Activated naive CD4-positive, alpha-beta T cell treated with Interleukin-2 at 50 U/mL for 16 hours (primary cell): ENCODE measurements at regions not wholly inside any gene's neighbourhood (a gene's known extent, or its start where the extent isn't known, plus 50 kb on each side); places are given as distances from the start of the nearest gene placed in this dataset.
"Not testable (repeated sequence)": the region's sequence is repeated elsewhere in the genome, so short reads cannot be mapped to it uniquely, and the experiment has no call there.

Experiments
- DNase-seq: peaks from one replicate; pipeline ENCODE4 v3.0.0-alpha.2; 2020

DNA sequence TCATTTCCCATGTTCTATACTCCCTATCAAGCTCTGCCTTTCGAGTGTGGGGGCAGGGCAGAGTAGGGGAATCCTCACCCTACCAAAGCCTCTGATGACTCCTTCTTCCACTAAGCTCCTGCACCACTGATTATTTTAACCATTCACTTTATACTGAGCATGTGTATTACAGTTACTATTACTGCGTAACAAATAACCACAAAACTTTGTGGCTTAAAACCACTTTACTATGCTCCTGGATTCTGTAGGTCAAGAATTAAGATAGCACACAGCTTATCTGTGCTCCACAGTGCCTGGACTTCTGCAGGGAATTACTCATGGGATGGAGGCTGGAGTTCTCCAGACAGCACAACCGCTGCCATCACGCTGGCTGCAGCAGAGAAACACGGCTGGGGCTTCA, 117.4 kb upstream of the DNAJC10 start:
- no peak for DNase-seq

- no peak for DNase-seq
These were observed 110.9 kb upstream of the DNAJC10 start for GRCh38 chr2:182605166-182605565.

GRCh38 chr2:182606728-182607681, 109.1 kb upstream of the DNAJC10 start:
- DNase-seq, result no peak

DNA sequence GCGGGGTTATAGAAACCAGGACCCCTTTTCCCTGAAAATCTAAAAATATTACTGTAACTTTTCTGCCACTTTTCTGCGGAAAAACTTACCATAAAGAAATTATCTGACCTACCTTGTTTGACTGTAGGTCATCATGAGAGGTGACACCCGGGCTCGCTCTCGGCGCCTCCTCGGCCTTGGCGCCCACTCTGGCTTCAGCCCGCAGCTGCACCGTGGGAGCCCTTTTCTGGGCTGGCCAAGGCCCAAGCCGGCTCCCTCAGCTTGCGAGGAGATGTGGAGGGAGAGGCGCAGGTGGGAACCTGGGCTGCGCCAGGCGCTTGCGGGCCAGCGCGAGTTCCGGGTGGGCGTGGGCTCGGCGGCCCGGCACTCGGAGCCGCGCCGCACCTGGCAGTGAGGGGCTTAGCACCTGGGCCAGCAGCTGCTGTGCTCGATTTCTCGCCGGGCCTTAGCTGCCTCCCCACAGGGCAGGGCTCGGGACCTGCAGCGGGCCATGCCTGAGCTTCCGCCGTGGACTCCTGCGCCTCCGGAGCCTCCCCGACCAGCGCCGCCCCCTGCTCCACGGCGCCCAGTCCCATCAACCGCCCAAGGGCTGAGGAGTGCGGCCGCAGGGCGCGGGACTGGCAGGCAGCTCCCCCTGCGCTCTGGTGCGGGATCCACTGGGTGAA, 107.7 kb upstream of the DNAJC10 start:
- no peak for DNase-seq

GRCh38 chr2:182609005-182609404, 107.1 kb upstream of the DNAJC10 start:
- not testable (repeated sequence) for DNase-seq

DNA sequence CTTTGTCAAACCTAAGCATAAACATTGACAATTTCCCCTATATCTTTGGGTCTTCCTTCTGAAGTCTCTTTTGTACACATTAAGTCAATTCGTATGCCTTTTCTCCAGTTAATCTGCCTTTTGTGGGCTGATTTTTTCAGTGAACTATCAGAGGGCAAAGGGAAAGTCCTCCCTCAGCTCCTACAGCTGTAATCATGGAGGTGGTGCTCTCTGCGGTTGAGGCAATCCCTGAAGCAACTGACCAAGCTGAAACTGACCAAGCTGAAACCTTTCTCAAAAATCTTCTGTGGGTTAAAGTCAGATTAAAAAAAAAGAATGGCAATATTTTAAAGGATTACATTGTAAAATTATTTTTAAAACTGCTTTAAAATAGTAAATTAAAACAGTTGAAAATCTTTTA, 105.8 kb upstream of the DNAJC10 start:
- no peak for DNase-seq

- no peak for DNase-seq
These were observed 105.0 kb upstream of the DNAJC10 start for GRCh38 chr2:182611009-182611408.

DNA sequence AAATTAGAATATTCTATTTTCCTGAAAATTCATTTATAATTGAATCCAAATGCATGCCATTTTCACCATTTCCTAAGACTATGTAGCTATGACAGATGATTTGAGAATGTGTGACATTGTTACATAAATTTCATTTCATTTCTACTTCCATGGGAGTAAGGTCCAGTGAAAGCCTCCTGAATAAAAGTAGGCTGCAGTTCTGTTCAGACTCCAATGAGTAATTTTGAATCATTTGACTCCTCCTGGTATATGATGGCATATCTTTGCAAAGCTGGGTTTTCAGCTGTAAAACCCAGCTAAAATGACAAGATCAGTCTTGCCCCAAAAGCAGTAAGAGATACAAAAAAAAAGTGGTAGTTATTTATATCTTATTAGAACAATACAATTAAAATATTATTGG, 101.0 kb upstream of the DNAJC10 start:
- no peak for DNase-seq

DNA sequence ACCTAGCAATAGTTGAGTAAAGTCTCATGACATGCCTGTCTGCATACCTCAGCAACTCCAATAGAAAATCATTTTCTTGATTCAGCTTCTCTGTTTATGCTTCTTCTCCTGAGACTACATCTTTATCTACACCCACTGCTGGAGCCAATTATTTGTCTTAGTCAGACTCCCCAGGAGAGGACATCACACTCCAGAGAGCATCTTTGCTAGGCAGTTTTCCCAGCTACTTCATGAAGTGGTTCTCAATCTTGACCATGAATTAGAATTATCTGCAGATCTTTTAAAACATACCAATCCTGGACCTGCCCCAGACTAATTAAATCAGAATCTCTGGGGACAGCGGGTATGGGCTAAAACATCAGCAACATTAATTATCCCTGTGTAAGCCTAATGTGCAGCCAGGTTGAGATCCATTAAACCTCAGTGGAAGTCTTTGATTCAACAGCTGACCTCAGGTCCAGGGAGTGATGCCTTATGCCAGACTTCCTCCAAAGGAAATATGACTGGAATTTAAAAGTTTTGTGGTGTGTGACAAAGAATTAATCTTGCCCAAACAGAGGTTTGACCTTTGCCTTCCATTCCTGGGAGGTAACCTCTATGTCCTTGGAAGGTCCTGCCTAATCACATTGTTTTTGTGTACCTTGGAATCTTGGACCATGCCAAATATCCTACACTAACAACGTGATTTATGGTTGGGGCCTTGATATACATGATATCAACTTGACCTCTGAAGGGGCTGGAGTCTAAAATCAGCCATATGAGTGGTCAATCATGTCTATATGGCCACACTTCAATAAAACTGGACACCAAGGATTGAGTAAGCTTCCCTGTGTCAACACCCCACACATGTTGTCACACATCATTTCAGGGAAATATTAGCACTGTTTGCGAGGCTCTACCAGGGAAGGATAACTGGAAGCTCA, 99.3 kb upstream of the DNAJC10 start:
- no peak for DNase-seq

DNA sequence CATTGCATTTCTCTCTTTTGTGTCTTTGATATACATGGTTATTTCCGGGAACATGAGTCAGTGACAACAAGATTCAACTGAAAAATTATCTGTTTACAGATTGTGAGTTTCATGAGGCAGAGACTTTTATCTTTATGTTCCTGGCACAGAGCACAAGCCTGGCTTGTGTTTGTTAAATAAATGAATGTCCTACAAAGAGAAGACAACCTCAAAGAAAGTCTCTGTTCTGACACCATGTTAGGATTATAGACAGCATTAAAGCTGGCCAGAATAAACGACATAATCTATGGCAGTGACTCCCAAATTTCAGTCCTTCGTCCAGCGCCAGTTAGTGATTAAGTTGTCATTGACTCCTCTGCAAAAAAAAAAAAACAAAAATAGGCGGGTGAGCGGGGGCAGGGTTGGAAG, 97.4 kb upstream of the DNAJC10 start:
- DNase-seq, result no peak

DNA sequence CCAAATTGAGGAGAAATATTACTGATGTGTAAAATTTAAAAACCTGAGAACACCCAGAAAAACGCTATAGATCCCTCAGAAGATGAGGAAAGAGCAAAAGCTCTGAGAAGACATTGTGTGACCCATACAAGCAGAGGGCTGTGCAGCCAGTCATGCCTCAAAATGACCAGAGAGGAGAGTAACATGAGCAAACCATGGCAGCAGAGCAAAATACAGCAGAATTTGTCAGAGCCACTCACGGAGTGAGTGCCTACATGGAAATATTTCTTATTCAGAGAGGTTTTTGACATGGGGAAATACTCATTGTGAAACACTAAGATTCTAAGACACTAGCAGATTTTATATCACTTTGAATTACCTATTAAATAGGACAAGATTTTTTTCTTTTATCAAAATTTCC, 96.8 kb upstream of the DNAJC10 start:
- DNase-seq, result no peak

DNA sequence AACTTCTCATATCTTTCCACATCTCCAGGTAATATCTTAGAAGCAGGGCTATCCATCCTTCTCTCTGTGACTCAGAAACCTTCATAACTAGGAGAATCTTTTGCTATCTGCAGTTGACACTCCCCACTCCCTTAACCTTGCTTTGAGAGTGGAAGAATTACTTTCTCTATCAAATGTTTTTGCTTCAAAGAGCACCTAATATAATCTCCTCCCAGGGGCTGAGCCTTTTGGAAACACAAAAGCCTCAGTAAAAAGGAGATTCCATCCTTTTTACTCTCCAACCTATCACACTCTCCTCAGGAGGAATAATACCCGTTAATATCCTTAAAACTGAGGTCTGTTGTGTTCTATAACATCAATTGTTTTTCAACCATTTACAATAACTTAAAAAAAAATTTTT, 94.9 kb upstream of the DNAJC10 start:
- DNase-seq, result no peak

GRCh38 chr2:182621810-182622209, 94.2 kb upstream of the DNAJC10 start:
- no peak for DNase-seq

GRCh38 chr2:182622231-182622630, 93.8 kb upstream of the DNAJC10 start:
- DNase-seq, result no peak

- no peak for DNase-seq
These were observed 90.2 kb upstream of the DNAJC10 start for GRCh38 chr2:182625814-182626213.

DNA sequence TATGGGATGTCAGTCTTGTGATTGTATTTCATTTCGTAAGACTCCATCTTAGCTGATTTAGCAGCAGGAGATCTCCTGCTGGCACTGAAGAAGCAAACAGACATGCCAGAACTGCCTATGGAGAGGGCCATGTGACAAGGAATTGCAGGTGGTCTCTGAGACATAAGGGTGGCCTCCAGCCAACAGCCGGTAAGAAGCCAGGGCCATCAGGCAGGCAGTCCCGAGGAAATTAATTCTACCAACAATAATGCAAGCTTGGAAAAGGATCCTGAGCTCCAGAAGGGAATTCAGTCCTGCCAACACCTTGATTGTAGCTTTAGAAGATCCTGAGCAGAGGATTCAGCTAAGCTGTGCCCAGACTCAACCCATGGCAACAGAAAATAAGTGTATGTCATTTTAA, 87.1 kb upstream of the DNAJC10 start:
- DNase-seq, result no peak

GRCh38 chr2:182630207-182630606, 85.8 kb upstream of the DNAJC10 start:
- DNase-seq, result no peak

DNA sequence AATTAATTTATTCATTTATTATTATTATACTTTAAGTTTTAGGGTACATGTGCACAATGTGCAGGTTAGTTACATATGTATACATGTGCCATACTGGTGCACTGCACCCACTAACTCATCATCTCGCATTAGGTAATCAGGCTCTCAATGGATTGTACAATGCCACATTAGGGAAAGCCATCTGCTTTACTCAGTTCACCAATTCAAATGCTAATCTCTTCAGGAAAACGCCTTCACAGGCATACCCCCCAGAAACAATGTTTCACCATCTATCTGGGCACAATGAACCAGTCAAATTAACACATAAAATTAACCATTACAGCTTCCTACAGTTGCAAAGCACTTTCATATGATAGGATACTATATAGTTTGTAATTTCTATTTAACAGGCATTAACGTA, 84.8 kb upstream of the DNAJC10 start:
- no peak for DNase-seq

GRCh38 chr2:182634386-182634785, 81.7 kb upstream of the DNAJC10 start:
- no peak for DNase-seq

DNA sequence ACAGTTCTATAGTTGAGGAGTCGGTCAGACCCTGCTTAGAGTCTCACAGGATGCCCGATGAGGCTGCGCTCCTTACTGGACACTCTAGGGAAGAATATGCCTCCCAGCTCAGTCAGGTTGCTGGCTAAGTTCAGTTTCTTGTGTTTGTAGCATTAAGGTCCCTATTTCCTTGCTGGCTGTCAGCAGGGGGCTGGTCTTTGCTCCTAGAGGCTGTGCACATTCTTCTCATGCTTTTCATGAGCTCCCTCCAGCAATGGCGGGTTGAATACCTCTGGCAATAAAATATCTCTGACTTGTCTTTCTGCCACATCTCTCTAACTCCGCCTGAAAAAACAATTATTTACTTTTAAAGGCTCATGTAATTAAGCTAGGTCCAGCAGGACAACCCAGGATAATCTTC, 79.4 kb upstream of the DNAJC10 start:
- no peak for DNase-seq

GRCh38 chr2:182638667-182639066, 77.4 kb upstream of the DNAJC10 start:
- no peak for DNase-seq

DNA sequence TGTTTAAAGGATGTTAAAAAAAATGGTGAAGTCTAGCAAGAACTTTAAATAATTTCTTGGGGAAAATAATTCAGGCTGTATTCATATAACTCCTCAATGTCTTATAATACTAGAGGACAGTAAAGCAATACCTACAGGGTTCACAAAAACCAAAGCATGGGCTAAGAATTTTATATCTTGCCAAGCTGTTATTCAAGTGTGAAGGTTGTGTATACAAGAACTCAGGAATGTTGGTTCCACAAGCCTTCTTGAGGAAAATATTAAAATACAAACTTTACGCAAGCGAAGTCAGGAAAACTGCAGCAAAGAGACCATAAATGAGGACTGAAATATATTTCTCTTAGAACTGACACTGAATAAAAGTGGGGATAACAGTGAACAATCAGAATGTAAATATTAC, 76.1 kb upstream of the DNAJC10 start:
- DNase-seq, result no peak

DNA sequence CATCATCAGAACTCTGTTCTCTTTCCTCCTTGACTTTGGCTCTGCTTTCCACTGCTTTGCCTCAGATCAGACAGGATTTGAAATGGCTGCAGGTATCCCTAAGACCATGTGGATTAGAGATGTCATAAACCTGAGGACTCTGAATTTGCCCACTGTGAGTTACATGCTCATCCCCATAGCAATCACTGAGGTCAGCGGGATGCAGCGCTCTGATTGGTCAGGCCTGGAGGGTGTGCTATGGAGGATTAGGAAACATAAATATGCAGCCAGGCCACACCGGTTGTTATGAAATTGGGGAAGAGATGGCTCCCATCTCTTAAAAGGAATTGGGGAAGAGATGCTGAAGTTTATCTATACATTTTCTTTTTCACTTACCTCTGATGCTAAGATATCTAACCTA, 73.7 kb upstream of the DNAJC10 start:
- DNase-seq, result peak; percentile 14
